Fibroblast of lung (primary cell): ENCODE measurements at regions not wholly inside any gene's neighbourhood (a gene's known extent, or its start where the extent isn't known, plus 50 kb on each side); places are given as distances from the start of the nearest gene placed in this dataset.

Source experiments
- DNase-seq, 2 donors: peaks; one replicate each; pipeline versions ENCODE4 v3.0.0 to v3.0.0-alpha.2; 2010; ENCODE audit warnings: low read depth in 2 of 2
- H2AFZ ChIP-seq: 2 replicates; pipeline ENCODE4 v1.5.1; 2012; ENCODE audit warnings: low read length, control low read depth, inconsistent platforms
- H3K27ac ChIP-seq: 2 replicates; pipeline ENCODE4 v1.5.1; 2011; ENCODE audit warnings: low read length, control low read depth; ENCODE audit not compliant: insufficient read depth
- H3K27me3 ChIP-seq: 2 replicates; pipeline ENCODE4 v1.5.1; 2011; ENCODE audit warnings: mild to moderate bottlenecking, low read length; ENCODE audit not compliant: control insufficient read depth, insufficient read depth
- H3K36me3 ChIP-seq: 2 replicates; pipeline ENCODE4 v1.5.1; 2011; ENCODE audit warnings: low read length; ENCODE audit not compliant: control insufficient read depth, insufficient read depth
- H3K4me1 ChIP-seq: 2 replicates; pipeline ENCODE4 v1.5.1; 2011; ENCODE audit warnings: low read length; ENCODE audit not compliant: control insufficient read depth, insufficient read depth; ENCODE audit errors: extremely low read depth
- H3K4me2 ChIP-seq: 2 replicates; pipeline ENCODE4 v1.5.1; 2011; ENCODE audit warnings: low read length, control low read depth; ENCODE audit not compliant: insufficient read depth; ENCODE audit errors: extremely low read depth
- H3K4me3 ChIP-seq, 4 experiments: fragments of 200-600 bp in 1 of 4; sonication (generic) in 1 of 4; replicated peaks in 1 of 4; 2 replicates each; pipeline ENCODE4 v1.5.1; 2011 to 2016; ENCODE audit warnings: low read length in 4 of 4, low read depth in 3 of 4, mild to moderate bottlenecking in 3 of 4, control low read depth in 2 of 4, inconsistent platforms in 1 of 4, mixed read lengths in 1 of 4; ENCODE audit not compliant: insufficient read depth in 1 of 4; ENCODE audit errors: control extremely low read depth in 1 of 4
- H3K79me2 ChIP-seq: 2 replicates; pipeline ENCODE4 v1.5.1; 2012; ENCODE audit warnings: mild to moderate bottlenecking, low read length, inconsistent platforms; ENCODE audit not compliant: control insufficient read depth, insufficient read depth
- H3K9ac ChIP-seq: 2 replicates; pipeline ENCODE4 v1.5.1; 2011; ENCODE audit warnings: mild to moderate bottlenecking, low read length, control low read depth; ENCODE audit not compliant: insufficient read depth
- H3K9me3 ChIP-seq: 2 replicates; pipeline ENCODE4 v1.5.1; 2012; ENCODE audit warnings: low read depth, low read length; ENCODE audit not compliant: control insufficient read depth, insufficient read depth
- H4K20me1 ChIP-seq: 2 replicates; pipeline ENCODE4 v1.5.1; 2011; ENCODE audit warnings: low read length; ENCODE audit not compliant: control insufficient read depth, insufficient read depth; ENCODE audit errors: extremely low read depth
- CTCF ChIP-seq, 2 donors: IDR thresholded peaks in 1 of 2; conservative IDR thresholded peaks in 1 of 2; 1 replicate in 1 of 2; 2 replicates in 1 of 2; pipeline ENCODE4 v1.5.1; 2011 to 2012; ENCODE audit warnings: low read length in 2 of 2, control low read depth in 1 of 2, inconsistent platforms in 1 of 2, low read depth in 1 of 2, mild to moderate bottlenecking in 1 of 2
- EZH2 ChIP-seq: IDR thresholded peaks from 2 replicates; pipeline ENCODE4 v1.5.1; 2012; ENCODE audit warnings: low read length, control low read depth, mild to moderate bottlenecking; ENCODE audit errors: missing control alignments

GRCh38 chr5:156008844-156009243 is 318.1 kb upstream of the SGCD start:
- Histone ChIP-seq H3K9me3 (no peaks in the 10 kb centered on the region), H3K79me2 (no peaks in the 10 kb centered on the region), H3K9ac (no peak overlapping the region), H3K27ac (no peak overlapping the region), H4K20me1 (no peaks in the 10 kb centered on the region), H2AFZ (no peak overlapping the region), H3K4me3 (no peak overlapping the region), H3K4me2 (no peak overlapping the region), H3K4me1 (no peaks in the 10 kb centered on the region), H3K36me3 (no peaks in the 10 kb centered on the region), H3K27me3 (no peaks in the 10 kb centered on the region)
- no peak for DNase-seq
- TF ChIP-seq CTCF (conservative IDR thresholded peaks at IDR 0.05 in 1 of 2, IDR thresholded peaks at IDR 0.05 in 1 of 2; ENCODE audit: low read depth in 1 of 2, low read length in 2 of 2) (no peak), EZH2 (no peak)

GRCh38 chr5:156009583-156009982 is 317.4 kb upstream of the SGCD start:
- no peak for DNase-seq
- H3K4me1 ChIP-seq = no peaks in the 10 kb centered on the region
- TF ChIP-seq EZH2 = no peak

GRCh38 chr5:156015137-156015536 is 311.8 kb upstream of the SGCD start:
- Histone ChIP-seq H3K9me3 (no peaks in the 10 kb centered on the region), H4K20me1 (no peaks in the 10 kb centered on the region), H3K27me3 (no peaks in the 10 kb centered on the region), H2AFZ (no peak overlapping the region), H3K4me2 (no peak overlapping the region), H3K27ac (no peak overlapping the region), H3K79me2 (no peaks in the 10 kb centered on the region), H3K4me3 (no peak overlapping the region), H3K9ac (no peak overlapping the region), H3K36me3 (no peaks in the 10 kb centered on the region), H3K4me1 (no peaks in the 10 kb centered on the region)
- TF ChIP-seq EZH2 (no peak), CTCF (conservative IDR thresholded peaks at IDR 0.05 in 1 of 2, IDR thresholded peaks at IDR 0.05 in 1 of 2; ENCODE audit: low read depth in 1 of 2, low read length in 2 of 2) (no peak)
- DNase-seq = no peak

More at GRCh38 chr5:156009583-156009982, 317.4 kb upstream of the SGCD start:
- H3K36me3 ChIP-seq = no peaks in the 10 kb centered on the region
- H4K20me1 ChIP-seq = no peaks in the 10 kb centered on the region
- H3K27me3 ChIP-seq = no peaks in the 10 kb centered on the region
- H3K79me2 ChIP-seq = no peaks in the 10 kb centered on the region
- H3K4me2 ChIP-seq = no peak overlapping the region
- H3K9me3 ChIP-seq = no peaks in the 10 kb centered on the region
- H2AFZ ChIP-seq = no peak overlapping the region
- no peak overlapping the region for H3K4me3 ChIP-seq
- H3K27ac ChIP-seq = no peak overlapping the region
- no peak overlapping the region for H3K9ac ChIP-seq
